Breast epithelium (tissue), 4 donors: ENCODE measurements at regions not wholly inside any gene's neighbourhood (a gene's known extent, or its start where the extent isn't known, plus 50 kb on each side); places are given as distances from the start of the nearest gene placed in this dataset.

ENCODE experiments used
- DNase-seq, 2 donors: peaks; one replicate each; pipeline ENCODE4 v3.0.0-alpha.2; 2019; ENCODE audit warnings: low spot score in 2 of 2
- H3K27ac ChIP-seq, 2 donors: fragments of 200-600 bp; sonication (generic) in 1 of 2; one replicate each; pipeline ENCODE4 v1.5.1; 2016 to 2019; ENCODE audit warnings: mild to moderate bottlenecking in 1 of 2
- H3K27me3 ChIP-seq, 2 donors: fragments of 200-600 bp; sonication (generic) in 1 of 2; one replicate each; pipeline versions ENCODE4 v1.5.1 to v1.6.0; 2017 to 2019; ENCODE audit warnings: control low read depth in 1 of 2, mild to moderate bottlenecking in 1 of 2
- H3K36me3 ChIP-seq: fragments of 200-600 bp; one replicate; pipeline ENCODE4 v1.5.1; 2019
- H3K4me1 ChIP-seq, 2 donors: fragments of 200-600 bp; sonication (generic); one replicate each; pipeline ENCODE4 v1.5.1; 2016 to 2019; ENCODE audit warnings: control low read depth in 1 of 2
- H3K4me3 ChIP-seq, 3 donors: fragments of 200-600 bp; sonication (generic); 1 replicate in 2 of 3; 2 replicates in 1 of 3; pipeline ENCODE4 v1.5.1; 2016 to 2019; ENCODE audit warnings: mild to moderate bottlenecking in 3 of 3, moderate library complexity in 2 of 3
- H3K9me3 ChIP-seq, 2 donors: fragments of 200-600 bp; sonication (generic) in 1 of 2; one replicate each; pipeline ENCODE4 v1.5.1; 2016 to 2019; ENCODE audit warnings: control low read depth in 1 of 2
- POLR2A ChIP-seq: fragments of 450-650 bp; IDR thresholded peaks from one replicate; pipeline ENCODE4 v1.6.1; 2016; ENCODE audit warnings: antibody characterized with exemption, mild to moderate bottlenecking, moderate library complexity
- POLR2AphosphoS5 ChIP-seq, 3 donors: sonication (generic); formaldehyde crosslinking; IDR thresholded peaks; one replicate each; pipeline ENCODE4 v1.6.1; 2017; ENCODE audit warnings: antibody characterized with exemption in 3 of 3
- intact Hi-C: fragments of 100-400 bp; cut with DNase I; formaldehyde crosslinking; loops from one replicate; pipeline ENCODE4 v1.15.1; 2023; ENCODE audit warnings: low total_unique reads
- TF ChIP-seq, protein P1 (sequence below), 3 donors: fragments of 450-650 bp; IDR thresholded peaks; one replicate each; pipeline ENCODE4 v1.5.1; 2016 to 2017; ENCODE audit warnings: antibody characterized with exemption in 3 of 3, mild to moderate bottlenecking in 3 of 3, moderate library complexity in 3 of 3

GRCh38 chr10:109454691-109455090, 468.6 kb downstream of the XPNPEP1 start:
- Histone ChIP-seq H3K9me3 (peaks cover 0 to 10% of the 10 kb centered on the region in 2 donors), H3K4me3 (no peak overlapping the region), H3K27me3 (peaks cover 0 to 30% of the 10 kb centered on the region in 2 donors), H3K27ac (no peak overlapping the region), H3K36me3 (no peaks in the 10 kb centered on the region), H3K4me1 (no peaks in the 10 kb centered on the region)
- TF ChIP-seq POLR2A, result no peak
- no peak for TF ChIP-seq POLR2AphosphoS5 (IDR thresholded peaks at IDR 0.05)
- TF ChIP-seq, protein P1, sequence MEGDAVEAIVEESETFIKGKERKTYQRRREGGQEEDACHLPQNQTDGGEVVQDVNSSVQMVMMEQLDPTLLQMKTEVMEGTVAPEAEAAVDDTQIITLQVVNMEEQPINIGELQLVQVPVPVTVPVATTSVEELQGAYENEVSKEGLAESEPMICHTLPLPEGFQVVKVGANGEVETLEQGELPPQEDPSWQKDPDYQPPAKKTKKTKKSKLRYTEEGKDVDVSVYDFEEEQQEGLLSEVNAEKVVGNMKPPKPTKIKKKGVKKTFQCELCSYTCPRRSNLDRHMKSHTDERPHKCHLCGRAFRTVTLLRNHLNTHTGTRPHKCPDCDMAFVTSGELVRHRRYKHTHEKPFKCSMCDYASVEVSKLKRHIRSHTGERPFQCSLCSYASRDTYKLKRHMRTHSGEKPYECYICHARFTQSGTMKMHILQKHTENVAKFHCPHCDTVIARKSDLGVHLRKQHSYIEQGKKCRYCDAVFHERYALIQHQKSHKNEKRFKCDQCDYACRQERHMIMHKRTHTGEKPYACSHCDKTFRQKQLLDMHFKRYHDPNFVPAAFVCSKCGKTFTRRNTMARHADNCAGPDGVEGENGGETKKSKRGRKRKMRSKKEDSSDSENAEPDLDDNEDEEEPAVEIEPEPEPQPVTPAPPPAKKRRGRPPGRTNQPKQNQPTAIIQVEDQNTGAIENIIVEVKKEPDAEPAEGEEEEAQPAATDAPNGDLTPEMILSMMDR (IDR thresholded peaks at IDR 0.05), result no peak
- DNase-seq, result no peak
- intact Hi-C loops, result no loop called here

DNA sequence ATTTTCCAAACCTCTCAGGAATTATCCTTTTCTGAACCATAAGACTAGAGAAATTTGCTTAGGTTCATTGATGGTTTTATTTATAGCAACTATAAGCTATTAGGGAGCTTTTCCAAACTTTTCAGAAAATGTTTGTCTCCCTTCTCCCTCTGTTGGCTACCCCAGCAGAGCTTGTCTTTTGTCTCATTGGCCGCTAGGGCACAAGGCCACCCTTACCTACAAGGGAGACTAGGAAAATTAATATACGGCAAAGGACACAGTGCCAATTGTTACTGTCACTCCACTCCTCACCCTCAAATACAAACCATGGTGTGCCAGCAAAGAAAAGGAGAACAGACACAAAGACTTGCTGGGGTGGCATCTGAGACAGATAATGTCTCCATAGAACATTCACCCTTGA, 471.4 kb downstream of the XPNPEP1 start:
- no peaks in the 10 kb centered on the region for H3K9me3 ChIP-seq
- H3K36me3 ChIP-seq, result no peaks in the 10 kb centered on the region
- no peak overlapping the region for H3K27ac ChIP-seq
- peaks cover 0 to 14% of the 10 kb centered on the region in 2 donors for H3K27me3 ChIP-seq
- intact Hi-C loops, result no loop called here
- no peak overlapping the region for H3K4me3 ChIP-seq
- no peak for DNase-seq
- TF ChIP-seq POLR2AphosphoS5 (IDR thresholded peaks at IDR 0.05) (no peak), POLR2A (no peak)
- TF ChIP-seq, protein P1 (IDR thresholded peaks at IDR 0.05), result no peak
- no peaks in the 10 kb centered on the region for H3K4me1 ChIP-seq

DNA sequence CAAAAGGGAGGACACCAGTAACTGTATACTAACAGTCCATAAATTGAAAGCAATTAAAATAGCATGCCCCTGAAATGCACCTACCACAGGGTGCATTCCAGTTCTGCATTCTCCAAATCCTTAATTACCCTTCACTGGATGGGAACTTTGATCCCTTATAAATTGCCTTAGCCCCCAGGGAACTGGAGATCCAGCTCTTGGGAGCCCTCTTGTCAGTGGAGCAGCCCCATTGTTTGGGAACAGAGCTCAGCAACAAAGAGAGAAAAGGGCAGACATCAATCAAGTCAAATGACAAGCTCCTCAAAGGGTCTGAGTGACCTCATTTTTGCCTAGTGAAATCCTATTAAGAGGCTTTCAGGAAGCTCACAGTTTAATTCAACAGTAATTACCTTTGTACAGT, 472.6 kb downstream of the XPNPEP1 start:
- TF ChIP-seq, protein P1 (IDR thresholded peaks at IDR 0.05), result no peak
- TF ChIP-seq POLR2A (no peak), POLR2AphosphoS5 (IDR thresholded peaks at IDR 0.05) (no peak)
- no peak for DNase-seq
- H3K36me3 ChIP-seq, result no peaks in the 10 kb centered on the region
- no peak overlapping the region for H3K4me3 ChIP-seq
- peaks cover 0 to 2% of the 10 kb centered on the region in 2 donors for H3K27me3 ChIP-seq
- H3K4me1 ChIP-seq, result no peaks in the 10 kb centered on the region
- no peaks in the 10 kb centered on the region for H3K9me3 ChIP-seq
- no peak overlapping the region for H3K27ac ChIP-seq
- intact Hi-C loops, result no loop called here

DNA sequence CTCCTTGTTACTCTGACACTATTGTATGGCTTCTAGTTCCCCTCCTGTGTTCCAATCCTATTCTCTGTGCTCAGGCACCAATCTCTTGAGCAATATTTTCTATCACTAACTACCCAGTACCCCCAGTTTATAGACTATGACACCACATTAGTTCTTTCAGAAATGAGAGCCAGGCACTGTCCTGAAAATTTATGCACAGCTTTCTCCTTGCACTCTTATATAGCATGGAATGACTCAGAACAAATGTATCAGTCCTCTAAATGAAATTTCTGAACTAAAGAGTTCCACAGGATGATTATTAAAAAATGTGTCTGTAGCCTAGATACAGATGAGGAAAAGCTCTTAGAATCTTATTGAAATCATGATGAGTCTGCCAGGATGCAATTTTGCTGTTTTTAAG, 489.9 kb downstream of the XPNPEP1 start:
- no peaks in the 10 kb centered on the region for H3K4me1 ChIP-seq
- H3K9me3 ChIP-seq, result no peaks in the 10 kb centered on the region
- no peak for DNase-seq
- H3K36me3 ChIP-seq, result no peaks in the 10 kb centered on the region
- H3K27me3 ChIP-seq, result no peaks in the 10 kb centered on the region
- TF ChIP-seq, protein P1 (IDR thresholded peaks at IDR 0.05), result no peak
- TF ChIP-seq POLR2A (no peak), POLR2AphosphoS5 (IDR thresholded peaks at IDR 0.05) (no peak)
- no peak overlapping the region for H3K27ac ChIP-seq
- intact Hi-C loops, result no loop called here
- no peak overlapping the region for H3K4me3 ChIP-seq

GRCh38 chr10:109432281-109432680, 491.0 kb downstream of the XPNPEP1 start:
- H3K27me3 ChIP-seq, result no peaks in the 10 kb centered on the region
- H3K9me3 ChIP-seq, result no peaks in the 10 kb centered on the region
- no peaks in the 10 kb centered on the region for H3K4me1 ChIP-seq
- H3K36me3 ChIP-seq, result no peaks in the 10 kb centered on the region
- no peak for TF ChIP-seq POLR2A
- TF ChIP-seq, protein P1 (IDR thresholded peaks at IDR 0.05), result no peak
- no peak for TF ChIP-seq POLR2AphosphoS5 (IDR thresholded peaks at IDR 0.05)
- no peak overlapping the region for H3K4me3 ChIP-seq
- DNase-seq, result no peak
- no peak overlapping the region for H3K27ac ChIP-seq
- intact Hi-C loops, result no loop called here
